ENCODE measurements at regions not wholly inside any gene's neighbourhood (a gene's known extent, or its start where the extent isn't known, plus 50 kb on each side); places are given as distances from the start of the nearest gene placed in this dataset.

GRCh38 chr7:121450631-121451198, 54.6 kb upstream of the FAM3C start:
- Histone ChIP-seq H3K79me1 (ENCODE audit: low read depth in 1 of 2, low read length in 2 of 2) (no peaks in the 10 kb centered on the region), H3K9me1 (ENCODE audit: insufficient read depth, low read length) (no peaks in the 10 kb centered on the region), H2BK15ac (ENCODE audit: low read depth, low read length) (no peak overlapping the region), H3K9ac (ENCODE audit: low read depth, low read length) (no peak overlapping the region), H3K4me3 (ENCODE audit: insufficient read depth, low read depth, low read length) (no peak overlapping the region), H2AK9ac (replicated peaks; ENCODE audit: low read depth, low read length, poor library complexity) (no peak overlapping the region), H3K56ac (ENCODE audit: extremely low read depth, insufficient read depth, low read length) (no peak overlapping the region), H4K91ac (ENCODE audit: insufficient read depth, low read depth, low read length) (no peak overlapping the region), H3K9me3 (ENCODE audit: control insufficient read depth, insufficient read depth, low read length) (no peaks in the 10 kb centered on the region), H3K4ac (ENCODE audit: low read depth, low read length) (no peak overlapping the region), H3K18ac (ENCODE audit: low read depth, low read length) (no peak overlapping the region), H3K23ac (ENCODE audit: low read depth, low read length) (no peak overlapping the region), H2BK5ac (ENCODE audit: low read depth, low read length, poor library complexity, severe bottlenecking) (no peak overlapping the region), H2AFZ (replicated peaks; ENCODE audit: low read length, poor library complexity) (no peak overlapping the region), H2BK20ac (ENCODE audit: low read depth, low read length) (no peak overlapping the region), H4K5ac (ENCODE audit: low read depth, low read length) (no peak overlapping the region), H3K4me1 (ENCODE audit: control insufficient read depth, insufficient read depth, low read length) (no peaks in the 10 kb centered on the region), H4K20me1 (ENCODE audit: insufficient read depth, low read length) (no peaks in the 10 kb centered on the region), H4K8ac (ENCODE audit: low read depth in 2 of 2, low read length in 2 of 2) (no peak overlapping the region), H2AK5ac (ENCODE audit: low read depth, low read length) (no peak overlapping the region), H3K36me3 (ENCODE audit: control insufficient read depth, insufficient read depth, low read length) (no peaks in the 10 kb centered on the region), H3K27me3 (ENCODE audit: control insufficient read depth, insufficient read depth, low read length) (no peaks in the 10 kb centered on the region; the same call in 1 of the 2 replicates), H3K4me2 (ENCODE audit: low read depth, low read length) (no peak overlapping the region), H3K14ac (replicated peaks; ENCODE audit: low read depth, low read length) (no peak overlapping the region), H2BK120ac (ENCODE audit: low read depth, low read length) (no peak overlapping the region), H3K27ac (ENCODE audit: insufficient read depth, low read length) (no peak overlapping the region)
- in situ Hi-C loops (cut with MboI; ENCODE audit: low sequenced_read_pairs) (no loop called here), dilution Hi-C loops (cut with HindIII; ENCODE audit: low sequenced_read_pairs, unreplicated experiment) (no loop called here), intact Hi-C loops (cut with micrococcal nuclease) (no loop called here)
- WGBS, 2 experiments (ENCODE audit: extremely low coverage in 2 of 2, insufficient read length in 1 of 2) = no CpG with 5 or more reads among the region's 2 CpGs
- ChIA-PET CTCF (interaction anchor here (0.5 kb wide), 1 partner anchor 409 kb away, joined by 4 read pairs; no protein-coding TSS in a partner anchor), POLR2A (ENCODE audit: unreplicated experiment) (no interaction called here)
- ATAC-seq (ENCODE audit: low read depth) = no peak
- TF ChIP-seq CHD1 (IDR thresholded peaks at IDR 0.05; ENCODE audit: low read depth, low read length) = no peak
- TF ChIP-seq, protein P1, sequence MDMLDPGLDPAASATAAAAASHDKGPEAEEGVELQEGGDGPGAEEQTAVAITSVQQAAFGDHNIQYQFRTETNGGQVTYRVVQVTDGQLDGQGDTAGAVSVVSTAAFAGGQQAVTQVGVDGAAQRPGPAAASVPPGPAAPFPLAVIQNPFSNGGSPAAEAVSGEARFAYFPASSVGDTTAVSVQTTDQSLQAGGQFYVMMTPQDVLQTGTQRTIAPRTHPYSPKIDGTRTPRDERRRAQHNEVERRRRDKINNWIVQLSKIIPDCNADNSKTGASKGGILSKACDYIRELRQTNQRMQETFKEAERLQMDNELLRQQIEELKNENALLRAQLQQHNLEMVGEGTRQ (IDR thresholded peaks at IDR 0.05; ENCODE audit: low read depth, low read length) = no peak
- no peak for TF ChIP-seq MAFK (IDR thresholded peaks at IDR 0.05; ENCODE audit: low read depth, low read length)
- TF ChIP-seq MAZ (IDR thresholded peaks at IDR 0.05; ENCODE audit: borderline replicate concordance, low read depth, low read length) = no peak
- TF ChIP-seq RCOR1 (IDR thresholded peaks at IDR 0.05; ENCODE audit: insufficient replicate concordance, low read length) = no peak
- no peak for TF ChIP-seq SMC3 (IDR thresholded peaks at IDR 0.05; ENCODE audit: low read depth, low read length)
- TF ChIP-seq, protein P2, sequence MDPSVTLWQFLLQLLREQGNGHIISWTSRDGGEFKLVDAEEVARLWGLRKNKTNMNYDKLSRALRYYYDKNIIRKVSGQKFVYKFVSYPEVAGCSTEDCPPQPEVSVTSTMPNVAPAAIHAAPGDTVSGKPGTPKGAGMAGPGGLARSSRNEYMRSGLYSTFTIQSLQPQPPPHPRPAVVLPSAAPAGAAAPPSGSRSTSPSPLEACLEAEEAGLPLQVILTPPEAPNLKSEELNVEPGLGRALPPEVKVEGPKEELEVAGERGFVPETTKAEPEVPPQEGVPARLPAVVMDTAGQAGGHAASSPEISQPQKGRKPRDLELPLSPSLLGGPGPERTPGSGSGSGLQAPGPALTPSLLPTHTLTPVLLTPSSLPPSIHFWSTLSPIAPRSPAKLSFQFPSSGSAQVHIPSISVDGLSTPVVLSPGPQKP (IDR thresholded peaks at IDR 0.05; ENCODE audit: borderline replicate concordance, low read depth, low read length) = no peak
- no peak for TF ChIP-seq CEBPB (IDR thresholded peaks at IDR 0.05; ENCODE audit: low read depth, low read length)
- TF ChIP-seq POLR2A (IDR thresholded peaks at IDR 0.05; ENCODE audit: low read depth, low read length) = no peak
- no peak for DNase-seq
- no TSS peak for BruUV-seq (replicated peaks)

Measured in IMR-90 (cell line).